Esophagus muscularis mucosa (tissue), 4 donors: ENCODE measurements at regions not wholly inside any gene's neighbourhood (a gene's known extent, or its start where the extent isn't known, plus 50 kb on each side); places are given as distances from the start of the nearest gene placed in this dataset.

Experiments used
- DNase-seq: peaks from one replicate; pipeline ENCODE4 v3.0.0-alpha.2; 2017; ENCODE audit errors: extremely low spot score
- H3K27ac ChIP-seq, 4 donors: fragments of 200-600 bp; sonication (generic); replicated peaks in 1 of 4; 1 replicate in 3 of 4; 2 replicates in 1 of 4; pipeline ENCODE4 v1.5.1; 2016 to 2019; ENCODE audit warnings: mild to moderate bottlenecking in 1 of 4
- H3K27me3 ChIP-seq, 4 donors: fragments of 200-600 bp; sonication (generic); one replicate each; pipeline versions ENCODE4 v1.5.1 to v1.6.0; 2016 to 2019
- H3K36me3 ChIP-seq, 4 donors: fragments of 200-600 bp; sonication (generic); one replicate each; pipeline ENCODE4 v1.5.1; 2016 to 2019
- H3K4me1 ChIP-seq, 4 donors: fragments of 200-600 bp; sonication (generic); one replicate each; pipeline ENCODE4 v1.5.1; 2016 to 2019
- H3K4me3 ChIP-seq, 4 donors: fragments of 200-600 bp; sonication (generic); 1 replicate in 2 of 4; 2 replicates in 2 of 4; pipeline ENCODE4 v1.5.1; 2016 to 2019; ENCODE audit warnings: mild to moderate bottlenecking in 4 of 4, moderate library complexity in 1 of 4
- H3K9me3 ChIP-seq, 4 donors: fragments of 200-600 bp; sonication (generic); 1 replicate in 3 of 4; 2 replicates in 1 of 4; pipeline ENCODE4 v1.5.1; 2016 to 2019
- CTCF ChIP-seq, 3 experiments: fragments of 200-600 bp in 2 of 3; fragments of 450-650 bp in 1 of 3; sonication (generic) in 2 of 3; IDR thresholded peaks; one replicate each; pipeline ENCODE4 v1.5.1; 2017 to 2019; ENCODE audit warnings: antibody characterized with exemption in 3 of 3, mild to moderate bottlenecking in 2 of 3, moderate library complexity in 1 of 3
- EP300 ChIP-seq: sonication (generic); formaldehyde crosslinking; IDR thresholded peaks from one replicate; pipeline ENCODE4 v1.6.1; 2017; ENCODE audit warnings: antibody characterized with exemption
- POLR2A ChIP-seq: fragments of 450-650 bp; IDR thresholded peaks from one replicate; pipeline ENCODE4 v1.6.1; 2017; ENCODE audit warnings: antibody characterized with exemption, moderate library complexity, mild to moderate bottlenecking, low read depth
- POLR2AphosphoS5 ChIP-seq, 2 donors: sonication (generic); formaldehyde crosslinking; IDR thresholded peaks; one replicate each; pipeline ENCODE4 v1.6.1; 2017; ENCODE audit warnings: antibody characterized with exemption in 2 of 2
- WGBS: methylation state at CpG from one replicate; pipeline ENCODE4 v1.1.5; 2018; 5-methylcytosine and 5-hydroxymethylcytosine counted together
- intact Hi-C: fragments of 100-400 bp; cut with DNase I; formaldehyde crosslinking; loops from one replicate; pipeline ENCODE4 v1.15.1; 2023

- TF ChIP-seq POLR2A = no peak
- no peak for TF ChIP-seq EP300
- TF ChIP-seq CTCF (IDR thresholded peaks at IDR 0.05) = no peak
- TF ChIP-seq POLR2AphosphoS5 (IDR thresholded peaks at IDR 0.05) = no peak
- DNase-seq = no peak
- H3K27me3 ChIP-seq = no peaks in the 10 kb centered on the region
- H3K4me1 ChIP-seq = no peaks in the 10 kb centered on the region
- H3K4me3 ChIP-seq = no peak overlapping the region
- WGBS = 98% methylated on average over 1 of the region's 1 CpG
- no peaks in the 10 kb centered on the region for H3K9me3 ChIP-seq
- no peaks in the 10 kb centered on the region for H3K36me3 ChIP-seq
- no peak overlapping the region for H3K27ac ChIP-seq
- intact Hi-C loops = no loop called here
Measured at GRCh38 chr6:140388815-140389214, 1014.4 kb upstream of the CITED2 start.

- TF ChIP-seq CTCF (IDR thresholded peaks at IDR 0.05) = no peak
- no peak for TF ChIP-seq POLR2A
- no peak for TF ChIP-seq POLR2AphosphoS5 (IDR thresholded peaks at IDR 0.05)
- no peak for TF ChIP-seq EP300
- intact Hi-C loops = no loop called here
- Histone ChIP-seq H3K9me3 (no peaks in the 10 kb centered on the region), H3K27me3 (no peaks in the 10 kb centered on the region), H3K36me3 (no peaks in the 10 kb centered on the region), H3K27ac (no peak overlapping the region), H3K4me1 (no peaks in the 10 kb centered on the region), H3K4me3 (no peak overlapping the region)
- WGBS = 83% methylated on average over 2 of the region's 2 CpGs
- no peak for DNase-seq
Measured at GRCh38 chr6:140388192-140388802, 1013.8 kb upstream of the CITED2 start.

GRCh38 chr6:140385679-140386078, 1011.2 kb upstream of the CITED2 start:
- Histone ChIP-seq H3K27me3 (no peaks in the 10 kb centered on the region), H3K36me3 (no peaks in the 10 kb centered on the region), H3K27ac (no peak overlapping the region), H3K4me1 (peaks cover 0 to 6% (median 0%) of the 10 kb centered on the region in 4 donors), H3K4me3 (no peak overlapping the region), H3K9me3 (no peaks in the 10 kb centered on the region)
- TF ChIP-seq POLR2A (no peak), CTCF (IDR thresholded peaks at IDR 0.05) (no peak), POLR2AphosphoS5 (IDR thresholded peaks at IDR 0.05) (no peak), EP300 (no peak)
- WGBS = 96% methylated on average over 3 of the region's 3 CpGs
- intact Hi-C loops = no loop called here
- no peak for DNase-seq

- no peaks in the 10 kb centered on the region for H3K9me3 ChIP-seq
- no peak overlapping the region for H3K27ac ChIP-seq
- intact Hi-C loops = no loop called here
- H3K27me3 ChIP-seq = no peaks in the 10 kb centered on the region
- no peak overlapping the region for H3K4me3 ChIP-seq
- TF ChIP-seq POLR2A = no peak
- TF ChIP-seq EP300 = no peak
- TF ChIP-seq CTCF (IDR thresholded peaks at IDR 0.05) = no peak
- TF ChIP-seq POLR2AphosphoS5 (IDR thresholded peaks at IDR 0.05) = no peak
- 72% methylated on average over 2 of the region's 2 CpGs for WGBS
- no peak for DNase-seq
- peaks cover 0 to 13% (median 2%) of the 10 kb centered on the region in 4 donors for H3K4me1 ChIP-seq
- no peaks in the 10 kb centered on the region for H3K36me3 ChIP-seq
Measured at GRCh38 chr6:140382355-140382754, 1007.9 kb upstream of the CITED2 start.
